ENCODE measurements at regions not wholly inside any gene's neighbourhood (a gene's known extent, or its start where the extent isn't known, plus 50 kb on each side); places are given as distances from the start of the nearest gene placed in this dataset.

- no peak for TF ChIP-seq CTCF (conservative IDR thresholded peaks at IDR 0.05)
- TF ChIP-seq ZFX (IDR thresholded peaks at IDR 0.05) = no peak
These were observed 65.7 kb upstream of the CCDC196 start for GRCh38 chr14:66420251-66421006.
